ENCODE measurements at regions not wholly inside any gene's neighbourhood (a gene's known extent, or its start where the extent isn't known, plus 50 kb on each side); places are given as distances from the start of the nearest gene placed in this dataset.

DNA sequence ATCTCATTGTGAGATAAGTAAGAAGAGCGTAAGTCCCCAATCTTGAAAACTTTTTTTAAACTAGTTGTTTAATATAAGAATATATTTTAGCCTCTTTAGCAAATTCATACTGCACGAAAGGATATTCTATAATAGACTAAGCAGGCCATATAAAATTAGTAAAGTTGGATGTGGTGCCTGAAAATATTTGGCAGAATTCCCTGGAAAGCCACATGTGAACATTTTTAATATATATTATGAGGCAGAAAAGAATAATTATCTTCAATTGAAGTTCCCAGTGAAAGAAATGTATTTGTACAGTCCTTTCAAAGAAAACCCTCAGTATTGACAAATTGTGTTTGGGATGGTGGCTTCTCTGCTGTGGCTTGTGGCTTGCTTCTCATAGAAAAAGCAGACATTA, 237.5 kb upstream of the JAG1 start:
- TF ChIP-seq, protein P1, sequence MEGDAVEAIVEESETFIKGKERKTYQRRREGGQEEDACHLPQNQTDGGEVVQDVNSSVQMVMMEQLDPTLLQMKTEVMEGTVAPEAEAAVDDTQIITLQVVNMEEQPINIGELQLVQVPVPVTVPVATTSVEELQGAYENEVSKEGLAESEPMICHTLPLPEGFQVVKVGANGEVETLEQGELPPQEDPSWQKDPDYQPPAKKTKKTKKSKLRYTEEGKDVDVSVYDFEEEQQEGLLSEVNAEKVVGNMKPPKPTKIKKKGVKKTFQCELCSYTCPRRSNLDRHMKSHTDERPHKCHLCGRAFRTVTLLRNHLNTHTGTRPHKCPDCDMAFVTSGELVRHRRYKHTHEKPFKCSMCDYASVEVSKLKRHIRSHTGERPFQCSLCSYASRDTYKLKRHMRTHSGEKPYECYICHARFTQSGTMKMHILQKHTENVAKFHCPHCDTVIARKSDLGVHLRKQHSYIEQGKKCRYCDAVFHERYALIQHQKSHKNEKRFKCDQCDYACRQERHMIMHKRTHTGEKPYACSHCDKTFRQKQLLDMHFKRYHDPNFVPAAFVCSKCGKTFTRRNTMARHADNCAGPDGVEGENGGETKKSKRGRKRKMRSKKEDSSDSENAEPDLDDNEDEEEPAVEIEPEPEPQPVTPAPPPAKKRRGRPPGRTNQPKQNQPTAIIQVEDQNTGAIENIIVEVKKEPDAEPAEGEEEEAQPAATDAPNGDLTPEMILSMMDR (IDR thresholded peaks at IDR 0.05), result no peak
- TF ChIP-seq, protein P2, sequence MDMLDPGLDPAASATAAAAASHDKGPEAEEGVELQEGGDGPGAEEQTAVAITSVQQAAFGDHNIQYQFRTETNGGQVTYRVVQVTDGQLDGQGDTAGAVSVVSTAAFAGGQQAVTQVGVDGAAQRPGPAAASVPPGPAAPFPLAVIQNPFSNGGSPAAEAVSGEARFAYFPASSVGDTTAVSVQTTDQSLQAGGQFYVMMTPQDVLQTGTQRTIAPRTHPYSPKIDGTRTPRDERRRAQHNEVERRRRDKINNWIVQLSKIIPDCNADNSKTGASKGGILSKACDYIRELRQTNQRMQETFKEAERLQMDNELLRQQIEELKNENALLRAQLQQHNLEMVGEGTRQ (IDR thresholded peaks at IDR 0.05; ENCODE audit: borderline replicate concordance, low read depth, low read length), result no peak
- no peak for TF ChIP-seq JUND (IDR thresholded peaks at IDR 0.05)
- no peak for TF ChIP-seq NFIC (IDR thresholded peaks at IDR 0.05; ENCODE audit: borderline replicate concordance)
- no peak for TF ChIP-seq MEF2A (IDR thresholded peaks at IDR 0.05; ENCODE audit: borderline replicate concordance, low read depth)
- no peak for TF ChIP-seq MXI1 (IDR thresholded peaks at IDR 0.05; ENCODE audit: low read depth, low read length)
